ENCODE measurements at regions not wholly inside any gene's neighbourhood (a gene's known extent, or its start where the extent isn't known, plus 50 kb on each side); places are given as distances from the start of the nearest gene placed in this dataset.

GRCh38 chr13:22018076-22018835 lies 347.4 kb downstream of the FGF9 start:
- no peak for FAIRE-seq

DNA sequence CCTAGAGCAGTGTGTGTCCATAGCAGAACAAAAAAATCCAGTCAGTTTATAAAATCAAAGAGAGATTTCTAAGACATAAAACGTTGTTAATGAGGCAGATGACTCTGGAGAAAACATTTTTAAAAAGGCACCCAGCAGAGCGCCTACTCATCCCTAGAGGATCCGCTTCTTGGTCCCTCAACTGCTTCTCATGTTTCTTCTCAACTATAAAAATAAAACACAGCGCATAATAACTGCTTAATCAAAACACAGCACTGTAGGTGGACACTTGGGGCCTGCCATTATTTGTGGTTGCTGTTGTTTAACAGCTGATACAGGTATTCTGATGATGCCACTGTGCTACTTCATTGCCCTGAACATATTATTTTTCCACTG lies 347.9 kb downstream of the FGF9 start:
- no peak for FAIRE-seq

- FAIRE-seq: no peak
Measured at GRCh38 chr13:22024381-22024994, 353.6 kb downstream of the FGF9 start.

DNA sequence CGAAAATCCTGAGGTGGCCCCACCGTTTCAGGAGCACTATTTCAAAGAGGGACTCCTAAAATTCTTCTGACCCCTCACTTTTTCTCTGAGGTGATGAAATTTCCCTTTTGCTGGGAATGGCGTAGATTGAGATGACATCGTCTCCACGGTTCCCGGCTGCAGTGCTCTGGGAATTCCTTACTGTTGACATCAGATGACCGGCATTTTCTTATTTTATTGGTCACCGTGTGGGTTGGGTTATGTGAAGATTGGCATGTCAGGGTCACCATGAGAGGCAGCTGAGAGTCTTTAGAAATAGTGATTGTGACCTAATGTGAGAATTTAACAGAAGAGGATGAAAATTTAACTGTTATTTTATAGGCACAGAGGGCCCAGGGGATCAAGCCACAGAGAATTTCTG lies 356.7 kb downstream of the FGF9 start:
- FAIRE-seq: no peak

DNA sequence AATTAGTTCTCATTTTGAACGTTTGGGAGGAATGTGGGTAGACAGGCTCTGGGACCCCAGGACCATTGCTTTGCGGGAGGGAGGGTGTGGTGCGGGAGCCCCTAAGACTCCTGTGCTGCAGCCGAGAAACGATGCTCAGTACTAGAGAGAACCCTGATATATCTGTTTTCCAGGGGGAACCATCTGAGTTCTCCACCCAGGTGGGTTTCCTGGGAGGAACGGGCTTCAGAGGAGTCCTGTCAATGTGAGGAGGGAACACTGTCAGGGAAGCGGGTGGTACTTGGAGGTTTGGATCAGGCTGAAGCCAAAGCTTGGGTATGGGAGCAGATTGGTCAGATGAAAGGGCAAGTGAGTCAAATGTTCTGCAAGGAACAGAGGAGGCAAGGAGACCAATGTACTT lies 358.0 kb downstream of the FGF9 start:
- FAIRE-seq: no peak

- FAIRE-seq: no peak
Measured at GRCh38 chr13:22030321-22030720, 359.4 kb downstream of the FGF9 start.

DNA sequence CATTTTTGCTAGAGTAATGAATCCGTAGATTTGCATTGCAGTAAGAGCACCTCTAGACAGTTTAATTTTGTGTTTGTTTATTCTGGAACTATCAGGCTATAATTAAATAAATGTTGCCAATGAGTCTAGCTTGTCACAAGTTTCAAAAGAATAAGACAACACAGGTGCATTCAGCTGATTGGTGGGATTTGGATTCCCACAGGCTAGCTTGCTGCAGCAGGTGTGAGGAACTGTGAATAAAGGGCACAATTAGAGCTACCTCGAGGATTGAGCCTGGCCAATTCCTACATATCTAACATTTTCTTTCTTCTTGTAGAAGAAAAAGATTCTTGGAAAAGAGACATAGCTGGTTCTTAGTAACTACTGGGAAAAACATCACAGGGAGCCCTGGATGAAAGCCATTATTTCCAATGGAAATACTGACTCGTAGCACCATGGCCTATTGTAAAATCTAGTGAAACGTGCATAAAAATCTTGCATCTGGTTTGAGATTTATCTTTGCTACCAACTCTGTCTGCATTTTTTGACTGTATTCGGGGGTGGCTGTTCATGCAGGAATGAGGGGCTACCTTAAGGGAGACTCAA lies 360.9 kb downstream of the FGF9 start:
- no peak for FAIRE-seq

- FAIRE-seq: no peak
Measured at GRCh38 chr13:22032905-22033304, 362.0 kb downstream of the FGF9 start.

DNA sequence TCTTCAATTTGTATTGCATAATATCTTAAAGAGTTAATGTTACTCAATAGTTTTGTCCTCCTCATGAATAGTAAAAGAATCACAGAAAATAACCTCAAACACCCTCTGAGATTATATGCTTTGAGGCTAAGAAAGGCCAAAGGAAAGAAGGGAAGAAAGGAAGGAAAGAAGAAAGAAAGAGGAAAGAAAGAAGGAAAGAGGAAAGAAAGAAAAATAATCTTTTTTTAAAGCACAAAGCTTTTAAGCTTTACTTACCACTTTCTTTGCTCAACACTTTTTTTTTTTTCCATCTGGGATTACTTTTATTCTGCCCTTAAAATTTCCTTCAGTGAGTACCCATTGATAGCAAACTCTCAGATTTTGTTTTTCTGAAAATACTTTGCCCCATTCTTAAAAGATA lies 369.1 kb downstream of the FGF9 start:
- FAIRE-seq: no peak

- no peak for FAIRE-seq
Measured at GRCh38 chr13:22040810-22041364, 370.0 kb downstream of the FGF9 start.

GRCh38 chr13:22041741-22042140 lies 370.9 kb downstream of the FGF9 start:
- FAIRE-seq: no peak

GRCh38 chr13:22047082-22047784 lies 376.4 kb downstream of the FGF9 start:
- no peak for FAIRE-seq

GRCh38 chr13:22047785-22048104 lies 376.9 kb downstream of the FGF9 start:
- FAIRE-seq: no peak

DNA sequence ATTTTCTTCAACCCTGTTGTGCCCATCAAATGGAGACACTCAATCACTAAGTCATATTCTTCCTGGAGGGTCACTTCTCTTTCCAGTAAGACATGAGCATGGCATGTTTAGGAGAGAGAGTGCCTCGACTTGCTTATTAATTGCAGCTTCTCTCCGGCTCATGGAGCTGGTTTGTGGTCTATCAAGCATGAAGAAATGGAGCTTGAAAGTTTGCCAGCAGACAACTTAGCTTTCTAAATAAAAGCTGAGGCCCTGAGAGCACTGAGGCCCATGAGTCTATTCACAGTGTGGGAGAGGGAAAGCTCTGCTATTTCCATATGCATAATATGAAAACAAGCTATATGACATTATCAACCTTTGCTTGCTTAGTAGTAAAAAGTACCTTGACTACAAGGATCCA lies 378.5 kb downstream of the FGF9 start:
- FAIRE-seq: no peak

- FAIRE-seq: no peak
Measured at GRCh38 chr13:22050951-22051563, 380.2 kb downstream of the FGF9 start.

DNA sequence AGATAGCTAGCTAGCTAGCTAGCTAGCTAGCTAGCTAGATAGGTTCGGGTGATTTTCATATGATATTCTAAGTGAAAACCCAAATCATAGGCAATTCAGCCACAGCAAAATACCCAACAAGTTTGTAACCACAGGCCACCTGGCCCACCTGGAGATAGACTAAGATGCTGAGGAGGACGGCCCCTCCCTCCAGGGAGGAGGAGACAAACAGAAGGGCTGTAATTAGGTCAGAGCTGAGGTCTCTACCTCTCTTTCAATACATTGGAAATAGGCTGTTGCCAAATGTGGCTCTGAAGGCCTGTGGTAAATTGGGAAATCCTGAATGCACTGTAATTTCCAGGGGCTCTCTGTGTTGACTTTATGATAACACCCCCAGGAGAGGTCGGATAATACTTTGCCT lies 382.2 kb downstream of the FGF9 start:
- FAIRE-seq: no peak

- no peak for FAIRE-seq
Measured at GRCh38 chr13:22055259-22055658, 384.4 kb downstream of the FGF9 start.

GRCh38 chr13:22060187-22060586 lies 389.3 kb downstream of the FGF9 start:
- no peak for FAIRE-seq

DNA sequence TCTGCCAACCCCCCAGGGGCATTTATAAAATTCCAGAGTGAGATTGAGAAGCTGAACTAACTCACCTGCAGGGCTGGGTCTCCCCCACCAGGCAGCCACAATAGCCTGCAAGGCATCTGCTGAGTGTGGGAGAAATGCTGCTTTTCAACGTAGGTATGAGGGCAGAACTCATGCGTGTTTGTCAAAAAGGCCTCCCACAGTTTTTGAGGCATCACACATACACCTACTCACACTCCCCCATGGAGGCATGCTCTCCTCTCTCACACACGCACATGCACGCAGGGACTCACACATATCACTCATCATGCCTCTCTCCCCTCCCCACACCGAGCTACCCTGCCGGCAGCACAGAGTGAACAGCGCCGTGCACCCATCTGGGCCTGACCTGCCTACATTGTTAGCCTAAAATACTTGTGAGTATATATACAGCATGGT lies 390.5 kb downstream of the FGF9 start:
- no peak for FAIRE-seq

GRCh38 chr13:22061806-22062391 lies 391.0 kb downstream of the FGF9 start:
- no peak for FAIRE-seq

- FAIRE-seq: no peak
Measured at GRCh38 chr13:22062478-22063205, 391.8 kb downstream of the FGF9 start.
